ENCODE measurements at regions not wholly inside any gene's neighbourhood (a gene's known extent, or its start where the extent isn't known, plus 50 kb on each side); places are given as distances from the start of the nearest gene placed in this dataset.
A peak's percentile ranks its signal among the peaks of the same experiment; 100 is the strongest.
"Not testable (repeated sequence)": the region's sequence is repeated elsewhere in the genome, so short reads cannot be mapped to it uniquely, and the experiment has no call there.

DNA sequence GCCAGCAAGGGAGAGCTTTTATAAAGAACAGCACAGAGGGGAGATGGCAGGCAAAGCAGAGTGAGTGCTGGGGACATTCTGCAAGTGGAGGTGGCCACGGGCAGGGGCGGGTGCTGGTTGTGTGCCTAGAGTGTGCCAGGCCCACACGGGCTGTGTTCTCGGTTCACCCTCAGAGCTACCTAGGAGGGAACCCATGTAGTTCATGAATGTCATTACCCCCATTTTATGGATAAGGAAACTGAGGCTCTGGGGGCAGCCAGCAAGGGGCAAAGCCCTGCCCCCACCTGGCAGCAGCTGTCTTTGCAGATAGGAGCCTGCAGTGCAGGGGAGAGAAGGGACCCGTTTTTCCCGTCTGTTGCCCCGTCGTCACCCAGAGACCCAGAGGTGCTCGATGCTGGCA is 85.2 kb upstream of the NCOR2 start:
- no peak for DNase-seq (ENCODE audit: low read depth)

DNA sequence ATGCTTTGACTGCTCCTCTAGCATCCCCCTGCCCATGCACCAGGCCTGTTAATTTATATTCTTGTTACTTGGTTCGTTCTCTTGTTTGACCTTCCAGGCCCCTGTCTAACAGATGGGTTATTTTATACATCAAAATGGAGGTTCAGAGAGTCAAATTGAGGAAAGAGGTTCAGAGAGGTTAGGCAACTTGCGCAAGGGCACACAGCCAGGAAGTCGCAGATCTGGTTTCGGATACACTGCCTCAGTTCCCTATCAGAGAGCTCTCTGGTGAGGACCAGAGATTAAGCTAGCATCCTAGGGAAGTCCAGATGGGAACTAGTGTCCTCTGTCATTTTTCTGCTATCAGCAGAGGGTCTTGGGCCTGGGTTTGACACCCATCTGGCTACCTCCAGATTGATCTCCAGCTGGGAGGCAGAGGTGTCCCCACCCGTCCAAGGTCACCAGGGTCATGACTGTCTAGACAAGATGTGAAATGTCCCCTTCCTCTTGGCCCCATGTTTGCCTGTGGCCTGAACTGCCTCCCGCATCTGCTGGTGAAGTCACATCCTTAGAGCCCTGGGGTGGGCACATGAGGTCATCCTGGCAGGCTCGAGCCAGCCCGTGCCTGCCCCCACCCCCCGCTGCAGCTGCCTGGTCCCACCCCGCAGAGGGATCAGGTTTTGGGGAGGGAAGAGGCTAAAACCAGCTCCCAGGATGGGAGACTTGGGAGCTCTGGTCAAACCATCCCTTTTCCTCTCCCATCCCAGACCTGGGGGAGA is 84.3 kb upstream of the NCOR2 start:
- DNase-seq (ENCODE audit: low read depth), result peak; percentile 42

DNA sequence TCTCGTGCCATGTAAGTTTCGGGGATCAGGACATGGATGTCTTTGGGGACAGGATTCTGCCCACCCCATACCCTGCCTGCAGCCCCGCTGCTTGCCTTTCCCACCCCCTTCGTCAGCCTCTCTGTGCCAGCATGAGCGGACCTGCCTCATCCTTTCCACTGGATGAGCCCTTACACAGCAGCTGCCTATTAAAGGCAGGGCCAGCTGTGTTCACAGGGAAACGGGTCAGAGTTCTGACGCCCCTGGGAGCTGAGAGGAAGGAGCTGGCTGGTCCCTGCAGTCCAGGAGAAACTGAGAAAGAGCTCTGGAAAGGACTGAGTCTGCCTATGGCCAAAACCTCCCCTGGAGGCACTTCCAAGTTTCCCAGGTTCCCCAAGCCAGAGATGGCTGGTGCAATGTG is 83.5 kb upstream of the NCOR2 start:
- no peak for DNase-seq (ENCODE audit: low read depth)

DNA sequence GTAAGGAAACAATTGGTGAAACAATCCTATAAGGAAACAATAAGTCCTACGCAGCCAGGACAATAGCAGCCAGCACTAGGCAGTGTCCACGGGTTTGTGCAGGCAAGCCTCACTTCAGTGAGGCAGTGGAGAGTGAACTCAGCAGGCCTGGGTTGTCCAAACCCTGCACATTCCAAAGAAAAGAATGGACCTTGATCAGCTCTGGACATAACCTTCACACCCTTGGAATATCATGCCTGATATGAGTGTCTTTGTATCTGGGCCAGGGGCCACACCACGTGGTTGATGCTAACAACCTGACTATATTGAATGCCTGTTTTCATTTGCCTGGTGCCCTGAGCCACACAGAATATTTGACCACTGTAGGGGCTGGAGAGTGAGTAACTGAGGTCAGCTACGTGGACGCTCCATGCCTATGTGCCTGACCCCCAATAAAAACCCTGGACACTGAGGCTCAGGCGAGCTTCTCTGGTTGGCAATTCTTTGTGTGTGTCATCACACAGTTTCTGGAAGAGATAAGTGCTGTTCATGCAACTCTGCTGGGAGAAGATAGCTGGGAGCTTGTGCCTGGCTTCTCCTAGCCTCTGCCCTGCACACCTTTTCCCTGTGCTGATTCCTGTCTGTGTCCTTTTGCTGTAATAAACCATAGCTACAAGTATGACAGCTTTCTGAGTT is 81.4 kb upstream of the NCOR2 start:
- DNase-seq (ENCODE audit: low read depth), result no peak

DNA sequence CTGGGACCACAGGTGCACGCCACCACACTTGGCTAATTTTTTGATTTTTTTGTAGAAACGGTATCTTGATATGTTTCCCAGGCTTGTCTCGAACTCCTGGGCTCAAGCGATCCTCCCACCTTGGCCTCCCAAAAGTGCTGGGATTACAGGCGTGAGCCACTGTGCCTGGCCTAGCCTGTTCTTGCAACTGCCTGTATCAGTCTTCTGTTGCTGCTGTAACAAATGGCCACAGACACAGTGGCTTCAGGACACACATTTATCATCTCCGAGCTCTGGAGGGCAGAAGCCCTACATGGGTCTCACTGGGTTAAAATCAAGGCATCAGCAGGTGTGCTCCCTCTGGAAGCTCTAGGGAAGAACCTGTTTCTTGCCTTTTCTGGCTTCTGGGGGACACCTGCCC is 79.9 kb upstream of the NCOR2 start:
- no peak for DNase-seq (ENCODE audit: low read depth)

DNA sequence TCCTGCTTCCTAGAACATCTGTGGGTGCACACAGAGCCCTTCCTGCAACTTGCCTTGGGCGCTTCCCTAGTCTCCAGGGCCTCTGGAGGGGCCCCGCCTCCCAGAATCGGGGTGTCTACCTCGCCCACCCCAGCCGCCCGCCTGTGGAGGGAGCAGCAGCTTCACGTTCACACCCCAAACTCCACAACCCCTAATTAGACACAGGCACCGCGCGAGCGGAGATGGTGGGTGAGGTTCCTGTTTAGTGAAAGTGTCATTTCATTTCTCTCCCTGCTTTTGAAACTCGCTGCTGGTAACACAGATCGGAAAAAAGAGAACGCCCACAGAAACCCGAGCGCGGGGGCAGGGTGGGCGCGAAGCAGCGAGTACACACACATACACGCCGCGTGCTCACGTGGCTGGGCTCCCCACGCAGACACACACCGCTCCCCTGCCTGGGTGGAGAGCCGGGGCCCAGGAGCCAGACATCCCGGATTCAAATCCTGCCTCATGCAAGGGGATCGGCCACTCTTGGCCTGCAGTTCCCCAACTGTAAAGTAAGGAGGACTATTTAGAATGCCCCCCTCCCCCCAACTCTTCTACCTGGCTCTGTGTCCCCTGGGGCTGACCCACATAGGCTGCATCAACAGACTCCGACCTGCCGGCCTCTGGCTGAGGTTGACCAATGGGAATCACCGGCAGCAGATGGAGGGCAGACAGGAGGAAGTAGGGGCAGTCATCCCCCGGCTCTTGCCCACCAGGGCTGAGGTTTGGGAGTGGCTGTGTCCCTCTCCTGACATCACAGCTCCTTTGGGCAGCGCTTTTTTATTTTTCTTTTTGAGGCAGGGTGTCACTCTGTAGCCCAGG is 79.2 kb upstream of the NCOR2 start:
- DNase-seq (ENCODE audit: low read depth), result no peak

DNA sequence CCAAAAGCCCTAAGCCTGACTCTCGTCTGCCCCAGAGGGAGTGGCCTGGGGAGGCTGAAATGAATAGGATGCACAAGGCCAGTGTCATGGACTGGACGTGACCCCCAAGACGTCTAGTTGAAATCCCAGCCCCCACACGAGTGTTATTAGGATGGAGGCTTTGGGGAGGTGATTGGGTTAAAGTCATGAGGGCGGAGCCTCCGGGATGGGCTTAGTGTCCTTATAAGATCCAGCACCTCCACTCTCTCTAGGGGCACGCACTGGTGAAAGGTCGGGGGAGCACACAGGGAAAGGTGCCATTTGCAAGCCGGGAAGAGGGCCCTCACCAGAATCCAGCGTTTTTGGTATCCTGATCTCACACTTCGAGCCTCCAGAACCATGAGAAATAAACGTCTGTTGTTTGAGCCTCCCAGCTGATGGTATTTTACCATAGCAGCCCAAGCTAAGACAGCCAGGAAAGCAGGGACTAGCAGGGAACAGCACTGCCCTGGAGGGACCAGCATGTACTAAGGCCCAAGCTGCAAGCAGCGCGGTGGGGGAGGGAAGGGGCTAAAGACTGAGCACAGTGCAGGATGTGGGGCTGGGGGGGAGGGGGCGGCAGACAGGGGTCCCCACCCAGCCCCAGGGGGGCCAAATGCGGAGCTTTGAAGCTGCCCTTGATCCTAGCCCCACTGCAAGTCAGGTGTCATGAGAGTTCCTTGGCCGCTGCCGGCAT is 78.3 kb upstream of the NCOR2 start:
- no peak for DNase-seq (ENCODE audit: low read depth)

DNA sequence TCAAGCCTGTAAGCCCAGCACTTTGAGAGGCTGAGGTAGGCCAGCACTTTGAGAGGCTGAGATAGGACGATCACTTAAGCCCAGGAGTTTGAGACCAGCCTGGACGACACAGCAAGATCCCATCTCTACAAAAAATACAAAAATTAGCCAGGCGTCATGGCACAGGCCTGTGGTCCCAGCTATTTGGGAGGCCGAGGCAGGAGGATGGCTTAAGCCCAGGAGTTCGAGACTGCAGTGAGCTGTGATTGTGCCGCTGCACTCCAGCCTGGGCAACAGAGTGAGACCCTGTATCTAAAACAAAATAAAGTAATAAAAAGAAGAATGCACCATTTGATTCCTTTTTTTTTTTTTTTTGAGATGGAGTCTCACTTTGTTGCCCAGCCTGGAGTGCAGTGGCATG is 76.4 kb upstream of the NCOR2 start:
- not testable (repeated sequence) for DNase-seq (ENCODE audit: low read depth)

DNA sequence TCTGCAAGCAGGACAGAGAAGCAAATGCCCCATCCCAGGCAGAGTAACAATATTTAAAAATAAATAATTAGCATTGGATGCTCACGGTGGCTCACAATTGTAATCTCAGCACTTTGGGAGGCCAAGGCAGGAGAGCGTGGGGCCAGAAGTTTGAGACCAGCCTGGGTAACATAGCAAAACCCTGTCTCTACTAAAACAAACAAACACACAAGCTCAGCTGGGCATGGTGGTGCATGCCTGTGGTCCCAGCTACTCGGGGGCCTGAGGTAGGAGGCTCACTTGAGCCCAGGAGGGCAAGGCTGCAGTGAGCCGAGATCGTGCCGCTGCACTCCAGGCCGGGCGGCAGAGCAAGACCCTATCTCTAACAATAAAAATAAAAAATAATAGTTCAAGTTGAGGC is 74.7 kb upstream of the NCOR2 start:
- DNase-seq (ENCODE audit: low read depth), result no peak

DNA sequence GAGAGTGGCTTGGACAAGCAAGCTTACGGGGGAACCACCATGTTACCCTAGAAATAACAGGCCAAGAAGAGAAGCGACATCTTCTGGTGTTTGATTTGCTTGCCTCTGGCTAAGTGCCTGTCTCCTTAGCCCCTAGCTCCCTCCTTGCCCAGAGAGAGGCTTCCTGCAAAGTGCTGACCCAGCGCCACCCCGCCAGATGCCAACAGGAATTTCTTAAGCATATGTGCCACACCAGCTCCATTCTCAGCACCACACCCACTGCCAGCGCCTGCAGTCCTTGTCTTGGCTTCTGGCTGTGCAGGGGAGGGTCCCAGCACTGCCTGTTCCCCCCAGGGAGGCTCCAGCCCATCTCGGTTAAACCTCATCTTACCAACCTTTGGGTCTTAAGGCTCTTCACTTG is 74.2 kb upstream of the NCOR2 start:
- no peak for DNase-seq (ENCODE audit: low read depth)

DNA sequence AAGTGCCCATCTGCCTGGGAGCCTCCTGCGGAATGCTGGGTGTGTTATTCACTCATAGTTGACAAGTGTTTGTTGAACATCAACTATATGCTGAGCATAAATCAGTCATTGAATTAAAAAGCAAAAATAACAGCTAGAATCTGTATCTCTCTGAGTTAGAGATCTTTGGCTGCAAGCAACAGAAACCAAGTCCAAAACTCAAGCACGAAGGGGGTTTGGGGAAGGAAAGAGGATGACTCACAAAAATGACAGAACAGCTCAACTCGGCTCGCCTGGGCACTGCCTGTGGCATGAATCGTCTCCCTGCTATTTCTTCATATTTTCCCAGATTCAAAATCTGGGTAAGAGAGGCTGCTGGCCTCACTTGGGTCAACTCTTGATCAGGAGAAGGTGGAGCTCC is 72.6 kb upstream of the NCOR2 start:
- no peak for DNase-seq (ENCODE audit: low read depth)

DNA sequence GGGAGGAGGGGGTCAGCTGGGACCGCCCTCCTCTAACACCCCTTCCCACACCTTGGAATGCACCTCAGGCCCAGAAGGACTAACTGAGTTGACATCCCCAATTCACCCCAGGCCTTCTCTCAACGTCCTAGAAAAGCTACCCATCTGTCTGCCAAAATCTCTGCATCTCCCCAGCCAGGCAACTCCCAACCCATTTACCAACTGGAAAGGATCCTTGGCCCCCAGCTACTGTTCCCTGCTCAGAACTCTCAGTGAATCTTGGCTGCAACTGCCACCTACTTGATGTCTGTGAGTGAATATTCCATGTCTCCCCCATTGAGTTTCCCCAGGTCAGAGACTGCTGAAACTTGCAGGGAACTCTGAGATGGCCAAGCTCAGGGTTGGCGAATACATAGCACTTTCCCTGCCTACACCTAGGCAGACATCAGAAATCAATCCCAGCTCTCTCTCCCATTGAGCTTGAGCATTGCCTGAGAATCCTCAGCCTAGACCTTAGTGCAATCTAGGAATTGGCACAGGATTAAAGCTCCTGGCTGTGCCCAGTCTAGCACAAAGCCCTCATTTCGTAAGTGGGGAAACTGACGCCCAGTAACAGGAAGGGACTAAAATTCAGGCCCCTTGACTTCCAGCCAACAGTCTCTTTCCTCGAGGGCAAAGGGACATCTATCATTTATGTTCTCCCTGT is 71.9 kb upstream of the NCOR2 start:
- no peak for DNase-seq (ENCODE audit: low read depth)

DNA sequence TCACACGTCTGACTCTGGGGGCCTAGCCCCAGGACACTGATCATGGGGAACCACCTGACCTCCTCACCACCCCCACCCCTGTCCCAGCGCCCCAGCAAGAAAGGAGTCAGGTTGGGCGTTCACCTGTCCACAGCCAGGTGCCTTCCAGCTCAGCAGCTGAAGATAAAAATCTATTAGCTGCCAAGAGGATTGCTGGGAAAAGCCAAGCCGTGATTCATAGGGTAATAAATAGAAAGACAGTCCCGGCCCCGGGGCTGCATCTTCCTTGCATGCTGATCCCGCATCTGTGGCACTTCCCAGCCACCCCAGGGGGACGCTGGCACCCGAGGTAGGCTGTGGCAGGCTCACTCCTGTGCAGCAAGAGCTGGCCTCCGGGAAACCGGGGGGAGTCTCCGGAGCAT is 70.2 kb upstream of the NCOR2 start:
- no peak for DNase-seq (ENCODE audit: low read depth)

DNA sequence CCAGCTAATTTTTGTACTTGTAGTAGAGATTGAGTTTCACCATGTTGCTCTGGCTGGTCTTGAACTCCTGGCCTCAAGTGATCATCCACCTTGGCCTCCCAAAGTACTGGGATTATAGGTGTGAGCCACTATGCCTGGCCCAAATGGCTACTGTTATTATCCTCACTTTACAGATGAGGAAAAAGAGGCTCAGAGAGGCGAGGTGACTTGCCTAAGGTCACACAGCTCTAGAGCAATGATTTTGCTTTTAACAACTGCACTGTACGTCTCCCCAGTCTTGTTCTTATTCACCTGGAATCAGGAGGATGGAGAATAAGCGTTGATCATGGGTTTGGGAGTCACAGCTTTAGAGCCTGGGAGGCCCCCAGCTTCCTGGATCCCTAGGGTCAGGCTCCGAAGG is 69.8 kb upstream of the NCOR2 start:
- no peak for DNase-seq (ENCODE audit: low read depth)

DNA sequence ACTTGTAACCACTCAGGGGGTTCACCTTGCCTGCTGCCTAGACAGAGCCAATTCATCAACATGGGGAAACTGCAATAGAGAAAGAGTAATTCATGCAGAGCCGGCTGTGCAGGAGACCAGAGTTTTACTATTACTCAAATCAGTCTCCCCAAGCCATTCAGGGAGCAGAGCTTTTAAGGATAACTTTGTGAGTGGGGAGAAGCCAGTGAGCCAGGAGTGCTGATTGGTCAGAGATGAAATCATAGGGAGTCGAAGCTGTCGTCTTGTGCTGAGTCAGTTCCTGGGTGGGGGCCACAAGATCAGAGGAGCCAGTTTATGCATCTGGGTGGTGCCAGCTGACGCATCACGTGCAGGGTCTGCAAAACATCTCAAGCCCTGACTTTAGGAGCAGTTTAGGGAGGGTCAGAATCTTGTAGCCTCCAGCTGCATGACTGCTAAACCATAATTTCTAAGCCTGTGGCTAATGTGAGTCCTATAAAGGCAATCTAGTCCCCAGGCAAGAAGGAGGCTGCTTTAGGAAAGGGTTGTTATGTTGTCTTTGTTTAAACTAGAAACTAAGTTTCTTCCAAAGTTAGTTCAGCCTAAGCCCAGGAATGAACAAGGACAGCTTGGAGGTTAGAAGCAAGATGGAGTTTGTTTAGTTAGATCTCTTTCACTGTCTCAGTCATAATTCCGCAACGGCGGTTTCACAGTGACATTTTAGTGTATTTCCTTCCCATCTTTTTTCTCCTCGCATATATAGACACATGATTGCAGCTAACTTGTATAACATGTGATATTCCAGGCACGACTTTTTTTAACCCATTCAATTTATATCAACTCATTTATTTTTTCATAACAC is 68.9 kb upstream of the NCOR2 start:
- DNase-seq (ENCODE audit: low read depth), result no peak

DNA sequence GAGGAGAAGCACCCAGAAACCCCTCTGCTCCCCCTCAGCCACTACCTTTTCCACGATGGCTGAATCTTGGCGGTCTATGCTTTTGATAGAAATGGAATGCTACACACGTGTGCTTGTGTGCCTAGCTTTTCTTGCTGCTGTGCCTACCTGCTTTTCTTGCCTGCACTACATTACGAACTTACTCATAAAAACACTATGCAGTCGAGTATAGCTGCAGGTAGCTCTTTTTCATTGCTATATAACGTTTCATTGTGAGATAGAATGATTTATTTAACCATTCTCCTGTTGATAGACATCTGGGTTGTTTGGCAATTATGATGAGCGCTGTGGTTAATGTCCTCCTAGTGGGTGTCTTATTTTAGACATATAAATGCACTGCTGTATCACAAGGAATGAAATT is 67.9 kb upstream of the NCOR2 start:
- DNase-seq (ENCODE audit: low read depth), result no peak

DNA sequence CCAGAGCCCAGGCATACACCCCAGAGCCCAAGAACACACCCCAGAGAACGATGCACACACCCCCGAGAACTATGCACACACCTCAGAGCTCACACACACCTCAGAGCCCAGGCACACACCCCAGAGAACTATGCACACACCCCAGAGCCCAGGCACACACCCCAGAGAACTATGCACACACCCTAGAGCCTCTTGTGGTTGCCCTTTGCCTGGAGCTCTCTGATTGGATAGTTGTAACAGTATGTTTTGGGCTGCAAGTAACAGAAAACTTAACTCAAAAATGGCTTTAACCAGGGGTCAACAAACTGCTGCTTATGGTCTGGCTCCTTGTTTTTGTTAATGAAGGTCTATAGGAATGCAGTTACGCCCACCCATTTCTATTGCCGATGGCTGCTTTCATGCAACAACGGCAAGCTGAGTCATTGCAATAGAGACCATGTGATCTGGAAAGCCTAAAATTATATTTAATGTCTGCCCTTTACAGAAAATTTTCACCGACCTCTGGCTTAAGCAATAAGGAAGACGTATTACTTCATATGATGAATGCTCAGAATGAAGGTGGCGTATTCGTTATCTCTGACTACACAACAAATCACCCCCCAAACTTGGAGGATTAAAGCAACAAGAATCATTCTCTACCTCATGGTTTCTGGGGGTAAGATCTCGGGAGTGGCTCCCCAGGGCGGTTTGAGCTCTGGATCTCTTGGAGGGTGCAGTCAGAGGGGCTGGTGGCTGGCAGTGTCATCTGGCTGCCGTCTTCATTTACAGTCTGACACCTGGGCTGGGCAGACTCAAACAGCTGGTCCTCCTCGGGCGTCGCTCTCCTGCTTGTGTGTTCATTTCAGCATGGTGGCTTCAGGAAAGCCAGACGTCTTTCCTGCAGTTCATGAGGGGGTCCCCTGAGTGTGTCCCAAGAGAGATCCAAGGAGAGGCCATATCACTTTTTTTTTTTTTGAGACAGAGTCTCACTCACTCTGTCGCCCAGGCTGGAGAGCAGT is 66.3 kb upstream of the NCOR2 start:
- no peak for DNase-seq (ENCODE audit: low read depth)

DNA sequence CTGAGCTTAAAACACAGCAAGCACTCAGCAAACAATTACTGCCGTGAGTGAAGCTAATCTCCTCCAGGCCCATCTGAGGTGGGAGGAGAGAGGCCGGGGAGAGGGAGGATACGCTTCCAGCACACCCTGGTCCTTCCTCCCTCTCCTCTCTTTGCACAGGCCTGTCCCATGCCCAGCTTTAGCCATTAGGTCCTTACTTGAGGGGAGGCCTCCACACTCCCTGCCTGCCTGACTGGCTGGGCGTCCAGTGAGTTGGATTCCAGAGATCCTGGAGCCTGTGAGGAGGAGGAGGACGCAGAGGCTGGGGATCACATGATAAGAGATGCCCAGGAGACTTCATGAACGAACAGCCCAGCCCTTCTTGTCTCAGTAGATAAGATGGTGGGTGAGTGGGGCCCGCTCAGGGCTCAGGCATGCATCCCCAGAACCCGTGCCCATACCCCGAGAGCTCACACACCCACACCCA is 65.1 kb upstream of the NCOR2 start:
- no peak for DNase-seq (ENCODE audit: low read depth)

DNA sequence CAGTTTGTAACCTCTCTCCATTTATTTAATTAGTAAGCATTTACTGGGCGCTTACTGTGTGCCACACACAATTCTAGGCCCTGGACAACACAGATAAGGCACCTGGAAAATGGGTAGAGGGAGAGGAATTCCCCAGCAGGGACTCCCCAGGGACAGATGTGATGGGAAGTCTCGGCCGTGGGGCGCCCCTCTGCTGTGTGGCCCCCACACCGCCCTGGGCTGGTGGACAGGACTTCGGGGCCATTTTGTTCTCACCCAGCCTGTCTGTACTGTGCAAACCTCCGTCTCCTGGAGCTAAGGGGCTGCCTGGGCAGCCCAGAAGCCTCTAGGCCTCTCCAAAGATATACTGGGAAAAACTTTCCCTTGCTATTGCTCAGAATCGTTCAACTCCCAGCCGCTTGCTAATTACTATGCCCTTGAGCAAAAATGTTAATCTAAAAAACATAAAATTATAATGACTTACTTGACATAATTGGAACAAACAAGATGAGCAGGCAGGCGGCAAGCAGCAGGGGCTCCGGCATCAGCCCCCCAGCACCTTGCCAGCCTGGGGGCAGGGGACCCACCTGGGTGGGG is 64.4 kb upstream of the NCOR2 start:
- DNase-seq (ENCODE audit: low read depth), result no peak

All from CMK (cell line).